ENCODE measurements at regions not wholly inside any gene's neighbourhood (a gene's known extent, or its start where the extent isn't known, plus 50 kb on each side); places are given as distances from the start of the nearest gene placed in this dataset.

DNA sequence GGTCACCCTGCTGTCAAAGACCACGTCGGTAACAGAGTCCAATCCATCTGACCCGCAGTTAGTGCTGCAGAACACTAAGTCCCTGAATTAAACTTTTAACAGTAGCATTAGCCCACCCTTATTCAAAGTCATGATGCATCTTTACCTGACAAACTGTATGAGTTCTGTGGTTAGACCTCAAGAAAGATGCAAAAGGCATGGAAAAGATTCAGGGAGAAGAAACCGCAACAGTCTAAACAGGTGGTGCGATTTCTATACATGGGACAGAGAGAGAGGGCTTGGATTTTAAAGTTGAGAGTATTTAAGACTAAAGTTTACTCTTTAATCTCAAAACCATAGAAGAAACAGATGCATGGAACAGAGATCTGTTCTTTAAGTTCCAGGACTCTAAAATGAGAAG, 103.3 kb upstream of the NFE2L3 start:
- TF ChIP-seq, protein P1, sequence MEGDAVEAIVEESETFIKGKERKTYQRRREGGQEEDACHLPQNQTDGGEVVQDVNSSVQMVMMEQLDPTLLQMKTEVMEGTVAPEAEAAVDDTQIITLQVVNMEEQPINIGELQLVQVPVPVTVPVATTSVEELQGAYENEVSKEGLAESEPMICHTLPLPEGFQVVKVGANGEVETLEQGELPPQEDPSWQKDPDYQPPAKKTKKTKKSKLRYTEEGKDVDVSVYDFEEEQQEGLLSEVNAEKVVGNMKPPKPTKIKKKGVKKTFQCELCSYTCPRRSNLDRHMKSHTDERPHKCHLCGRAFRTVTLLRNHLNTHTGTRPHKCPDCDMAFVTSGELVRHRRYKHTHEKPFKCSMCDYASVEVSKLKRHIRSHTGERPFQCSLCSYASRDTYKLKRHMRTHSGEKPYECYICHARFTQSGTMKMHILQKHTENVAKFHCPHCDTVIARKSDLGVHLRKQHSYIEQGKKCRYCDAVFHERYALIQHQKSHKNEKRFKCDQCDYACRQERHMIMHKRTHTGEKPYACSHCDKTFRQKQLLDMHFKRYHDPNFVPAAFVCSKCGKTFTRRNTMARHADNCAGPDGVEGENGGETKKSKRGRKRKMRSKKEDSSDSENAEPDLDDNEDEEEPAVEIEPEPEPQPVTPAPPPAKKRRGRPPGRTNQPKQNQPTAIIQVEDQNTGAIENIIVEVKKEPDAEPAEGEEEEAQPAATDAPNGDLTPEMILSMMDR (IDR thresholded peaks at IDR 0.05): no peak
- TF ChIP-seq POLR2A (IDR thresholded peaks at IDR 0.05): no peak

Data from Peyer's patch (tissue), 4 donors.